ENCODE measurements at regions not wholly inside any gene's neighbourhood (a gene's known extent, or its start where the extent isn't known, plus 50 kb on each side); places are given as distances from the start of the nearest gene placed in this dataset.

- no peak for TF ChIP-seq ELF4 (CRISPR knock-in tag; IDR thresholded peaks at IDR 0.05)
- no peak for TF ChIP-seq GATAD2B (IDR thresholded peaks at IDR 0.05; ENCODE audit: borderline replicate concordance)
- TF ChIP-seq CEBPZ (IDR thresholded peaks at IDR 0.05; ENCODE audit: borderline replicate concordance, low read depth, low read length): no peak
- no peak for TF ChIP-seq CHCHD3 (CRISPR knock-in tag; IDR thresholded peaks at IDR 0.05)
- TF ChIP-seq SIN3B (IDR thresholded peaks at IDR 0.05; ENCODE audit: low read depth): no peak
- no peak for TF ChIP-seq ZNF277 (CRISPR knock-in tag; IDR thresholded peaks at IDR 0.05; ENCODE audit: borderline replicate concordance)
- TF ChIP-seq MLLT1 (IDR thresholded peaks at IDR 0.05): no peak
- TF ChIP-seq, protein P1, sequence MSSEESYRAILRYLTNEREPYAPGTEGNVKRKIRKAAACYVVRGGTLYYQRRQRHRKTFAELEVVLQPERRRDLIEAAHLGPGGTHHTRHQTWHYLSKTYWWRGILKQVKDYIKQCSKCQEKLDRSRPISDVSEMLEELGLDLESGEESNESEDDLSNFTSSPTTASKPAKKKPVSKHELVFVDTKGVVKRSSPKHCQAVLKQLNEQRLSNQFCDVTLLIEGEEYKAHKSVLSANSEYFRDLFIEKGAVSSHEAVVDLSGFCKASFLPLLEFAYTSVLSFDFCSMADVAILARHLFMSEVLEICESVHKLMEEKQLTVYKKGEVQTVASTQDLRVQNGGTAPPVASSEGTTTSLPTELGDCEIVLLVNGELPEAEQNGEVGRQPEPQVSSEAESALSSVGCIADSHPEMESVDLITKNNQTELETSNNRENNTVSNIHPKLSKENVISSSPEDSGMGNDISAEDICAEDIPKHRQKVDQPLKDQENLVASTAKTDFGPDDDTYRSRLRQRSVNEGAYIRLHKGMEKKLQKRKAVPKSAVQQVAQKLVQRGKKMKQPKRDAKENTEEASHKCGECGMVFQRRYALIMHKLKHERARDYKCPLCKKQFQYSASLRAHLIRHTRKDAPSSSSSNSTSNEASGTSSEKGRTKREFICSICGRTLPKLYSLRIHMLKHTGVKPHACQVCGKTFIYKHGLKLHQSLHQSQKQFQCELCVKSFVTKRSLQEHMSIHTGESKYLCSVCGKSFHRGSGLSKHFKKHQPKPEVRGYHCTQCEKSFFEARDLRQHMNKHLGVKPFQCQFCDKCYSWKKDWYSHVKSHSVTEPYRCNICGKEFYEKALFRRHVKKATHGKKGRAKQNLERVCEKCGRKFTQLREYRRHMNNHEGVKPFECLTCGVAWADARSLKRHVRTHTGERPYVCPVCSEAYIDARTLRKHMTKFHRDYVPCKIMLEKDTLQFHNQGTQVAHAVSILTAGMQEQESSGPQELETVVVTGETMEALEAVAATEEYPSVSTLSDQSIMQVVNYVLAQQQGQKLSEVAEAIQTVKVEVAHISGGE (CRISPR knock-in tag; IDR thresholded peaks at IDR 0.05): no peak
- TF ChIP-seq ZNF124 (CRISPR knock-in tag; IDR thresholded peaks at IDR 0.05): no peak
- TF ChIP-seq, protein P2, sequence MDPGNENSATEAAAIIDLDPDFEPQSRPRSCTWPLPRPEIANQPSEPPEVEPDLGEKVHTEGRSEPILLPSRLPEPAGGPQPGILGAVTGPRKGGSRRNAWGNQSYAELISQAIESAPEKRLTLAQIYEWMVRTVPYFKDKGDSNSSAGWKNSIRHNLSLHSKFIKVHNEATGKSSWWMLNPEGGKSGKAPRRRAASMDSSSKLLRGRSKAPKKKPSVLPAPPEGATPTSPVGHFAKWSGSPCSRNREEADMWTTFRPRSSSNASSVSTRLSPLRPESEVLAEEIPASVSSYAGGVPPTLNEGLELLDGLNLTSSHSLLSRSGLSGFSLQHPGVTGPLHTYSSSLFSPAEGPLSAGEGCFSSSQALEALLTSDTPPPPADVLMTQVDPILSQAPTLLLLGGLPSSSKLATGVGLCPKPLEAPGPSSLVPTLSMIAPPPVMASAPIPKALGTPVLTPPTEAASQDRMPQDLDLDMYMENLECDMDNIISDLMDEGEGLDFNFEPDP (CRISPR knock-in tag; IDR thresholded peaks at IDR 0.05): no peak
These were observed 97.8 kb upstream of the KLF6 start (continued) for GRCh38 chr10:3882855-3883254.

Measured in K562 (cell line).